NAMALWA (cell line): ENCODE measurements at regions not wholly inside any gene's neighbourhood (a gene's known extent, or its start where the extent isn't known, plus 50 kb on each side); places are given as distances from the start of the nearest gene placed in this dataset.
"Not testable (repeated sequence)": the region's sequence is repeated elsewhere in the genome, so short reads cannot be mapped to it uniquely, and the experiment has no call there.

Source experiments
- DNase-seq: peaks from one replicate; pipeline ENCODE4 v3.0.0-alpha.2; 2015; ENCODE audit warnings: low spot score

- DNase-seq: no peak
These were observed 79.1 kb upstream of the ALX4 start for GRCh38 chr11:44388828-44389657.

DNA sequence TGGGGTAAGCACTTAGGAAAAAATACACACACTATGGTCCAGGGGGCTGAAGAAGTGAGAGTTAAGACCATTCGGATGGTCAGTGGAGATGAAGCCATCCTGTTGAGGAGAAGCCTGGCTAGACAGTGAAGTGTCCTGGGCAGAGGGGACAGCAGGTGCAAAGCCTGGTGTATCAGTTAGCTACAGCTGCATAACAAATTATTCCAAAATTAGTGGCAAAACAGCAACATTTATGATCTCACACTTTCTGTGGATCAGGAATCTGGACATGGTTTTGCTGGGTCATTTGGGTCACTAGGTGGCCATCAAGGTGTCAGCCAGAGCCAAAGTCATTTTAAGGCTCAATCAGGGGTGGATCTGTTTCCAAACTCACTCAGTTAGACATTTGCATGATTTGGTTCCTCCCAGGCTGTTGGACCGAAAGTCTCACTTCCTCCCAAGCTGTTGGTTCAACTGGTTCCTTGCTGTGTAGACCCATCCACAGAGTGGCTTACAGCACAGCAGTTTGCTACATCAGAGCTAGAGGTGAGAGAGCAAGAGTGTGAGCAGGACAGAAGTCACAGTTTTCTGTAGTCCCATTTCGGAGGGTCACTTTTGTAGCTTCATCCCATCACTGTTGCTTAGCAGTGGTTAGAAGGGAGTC is 80.1 kb upstream of the ALX4 start:
- DNase-seq: no peak

DNA sequence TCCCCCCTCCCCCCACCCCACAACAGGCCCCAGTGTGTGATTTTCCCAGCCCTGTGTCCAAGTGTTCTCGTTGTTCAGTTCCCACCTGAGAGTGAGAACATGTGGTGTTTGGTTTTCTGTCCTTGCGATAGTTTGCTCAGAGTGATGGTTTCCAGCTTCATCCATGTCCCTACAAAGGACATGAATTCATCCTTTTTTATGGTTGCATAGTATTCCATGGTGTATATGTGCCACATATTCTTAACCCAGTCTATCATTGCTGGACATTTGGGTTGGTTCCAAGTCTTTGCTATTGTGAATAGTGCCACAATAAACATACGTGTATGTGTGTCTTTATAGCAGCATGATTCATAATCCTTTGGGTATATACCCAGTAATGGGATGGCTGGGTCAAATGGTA is 81.1 kb upstream of the ALX4 start:
- not testable (repeated sequence) for DNase-seq

DNA sequence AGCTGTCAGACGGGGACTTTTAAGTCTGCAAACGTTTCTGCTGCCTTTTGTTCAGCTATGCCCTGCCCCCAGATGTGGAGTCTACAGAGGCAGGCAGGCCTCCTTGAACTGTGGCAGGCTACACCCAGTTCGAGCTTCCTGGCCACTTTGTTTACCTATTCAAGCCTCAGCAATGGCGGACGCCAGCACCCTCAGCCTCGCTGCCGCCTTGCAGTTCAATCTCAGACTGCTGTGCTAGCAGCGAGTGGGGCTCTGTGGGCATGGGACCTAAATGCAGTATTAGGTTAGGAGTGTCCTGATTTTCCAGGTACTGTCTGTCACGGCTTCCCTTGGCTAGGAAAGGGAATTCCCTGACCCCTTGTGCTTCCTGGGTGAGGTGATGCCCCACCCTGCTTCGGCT is 86.8 kb upstream of the ALX4 start:
- not testable (repeated sequence) for DNase-seq

DNA sequence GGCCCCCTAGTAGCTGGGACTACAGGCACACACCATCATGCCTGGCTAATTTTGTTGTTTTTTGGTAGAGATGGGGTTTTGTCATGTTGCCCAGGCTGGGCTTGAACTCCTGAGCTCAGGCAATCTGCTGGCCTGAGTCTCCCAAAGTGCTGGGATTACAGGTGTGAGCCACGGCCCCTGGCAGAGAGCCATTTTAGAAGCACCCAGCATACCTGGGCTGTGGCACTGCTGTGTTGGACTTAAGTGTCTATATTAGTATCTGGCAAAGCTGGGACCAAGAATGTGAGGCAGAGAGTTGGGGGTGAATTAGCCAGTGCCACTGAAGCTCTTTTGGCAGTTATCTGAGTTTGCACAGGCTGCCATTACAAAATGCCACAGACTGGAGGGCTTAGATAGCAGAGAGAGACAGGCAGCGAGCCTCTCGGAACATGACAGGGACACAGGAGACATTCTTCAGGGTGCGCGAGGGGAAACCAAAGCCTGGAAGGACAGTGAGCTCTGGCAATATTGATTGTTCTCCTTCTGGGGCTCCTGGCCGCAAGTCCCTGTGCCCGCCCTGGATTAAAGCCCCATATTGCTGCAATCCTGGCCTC is 87.7 kb upstream of the ALX4 start:
- no peak for DNase-seq

- DNase-seq: no peak
These were observed 88.5 kb upstream of the ALX4 start for GRCh38 chr11:44398266-44399030.

GRCh38 chr11:44399968-44400367 is 90.0 kb upstream of the ALX4 start:
- DNase-seq: no peak

- peak; percentile 72 for DNase-seq
These were observed 90.5 kb upstream of the ALX4 start for GRCh38 chr11:44400431-44400830.

DNA sequence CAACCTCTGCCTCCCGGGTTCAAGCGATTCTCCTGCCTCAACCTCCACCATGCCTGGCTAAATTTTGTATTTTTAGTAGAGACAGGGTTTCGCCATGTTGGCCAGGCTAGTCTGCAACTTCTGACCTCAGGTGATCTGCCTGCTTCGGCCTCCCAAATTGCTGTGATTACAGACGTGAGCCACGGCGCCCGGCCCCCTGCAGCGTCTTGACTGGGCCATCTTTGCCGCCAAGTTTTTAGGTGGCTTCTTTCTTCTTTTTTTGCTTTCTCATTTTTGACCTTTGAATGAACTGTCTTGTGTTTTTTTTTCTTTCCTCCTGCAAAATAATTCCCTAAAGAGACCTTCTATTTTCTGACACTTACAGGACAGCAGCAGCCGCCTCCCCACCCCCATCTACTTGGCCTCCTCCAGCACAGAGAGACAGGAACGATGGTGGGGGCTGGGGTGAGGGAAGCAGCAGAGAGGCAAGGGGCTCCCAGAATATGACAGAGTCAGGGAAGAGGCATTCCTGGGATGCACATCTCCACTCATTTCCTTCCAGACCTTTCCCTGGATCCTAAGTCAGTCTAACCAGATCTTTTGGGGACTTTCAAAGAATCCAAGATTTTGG is 92.6 kb upstream of the ALX4 start:
- DNase-seq: no peak

DNA sequence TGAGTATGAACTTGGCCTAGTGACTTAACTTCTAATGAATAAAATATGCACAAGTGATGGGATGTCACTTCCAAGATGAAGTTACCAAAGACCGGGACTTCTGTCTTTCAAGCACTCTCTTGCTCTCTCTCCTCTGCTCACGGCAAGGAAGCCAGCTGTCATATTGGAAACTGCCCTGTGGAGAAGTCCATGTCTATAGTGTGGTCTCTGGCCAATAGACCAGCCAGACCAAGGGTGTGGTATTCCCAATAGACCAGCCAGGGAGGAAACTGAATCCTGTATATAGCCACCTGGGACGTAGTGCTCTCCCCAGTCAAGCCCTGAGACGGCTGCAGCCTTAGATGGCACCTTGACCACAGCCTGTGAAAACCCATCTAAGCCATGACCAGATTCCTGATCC is 93.2 kb upstream of the ALX4 start:
- no peak for DNase-seq

GRCh38 chr11:44403587-44404273 is 93.8 kb upstream of the ALX4 start:
- no peak for DNase-seq

DNA sequence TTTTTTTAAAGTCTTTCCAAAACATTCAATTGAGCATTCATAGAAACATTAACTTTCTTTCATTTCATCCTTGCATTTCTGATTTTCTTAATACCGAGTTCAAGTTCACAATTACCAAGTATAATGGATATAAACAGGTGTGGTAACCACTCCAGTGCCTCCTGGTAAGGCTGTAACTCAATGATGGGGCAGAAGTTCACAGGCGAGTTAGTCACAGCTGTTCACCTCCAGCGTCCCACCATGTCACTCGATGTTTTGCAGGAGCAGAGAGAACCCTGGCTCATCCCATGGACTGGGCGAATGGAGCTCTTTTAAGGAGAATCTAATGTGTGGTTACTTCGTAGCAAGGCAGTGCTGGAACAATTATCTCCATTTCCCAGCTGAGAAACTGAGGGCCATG is 94.4 kb upstream of the ALX4 start:
- DNase-seq: no peak

DNA sequence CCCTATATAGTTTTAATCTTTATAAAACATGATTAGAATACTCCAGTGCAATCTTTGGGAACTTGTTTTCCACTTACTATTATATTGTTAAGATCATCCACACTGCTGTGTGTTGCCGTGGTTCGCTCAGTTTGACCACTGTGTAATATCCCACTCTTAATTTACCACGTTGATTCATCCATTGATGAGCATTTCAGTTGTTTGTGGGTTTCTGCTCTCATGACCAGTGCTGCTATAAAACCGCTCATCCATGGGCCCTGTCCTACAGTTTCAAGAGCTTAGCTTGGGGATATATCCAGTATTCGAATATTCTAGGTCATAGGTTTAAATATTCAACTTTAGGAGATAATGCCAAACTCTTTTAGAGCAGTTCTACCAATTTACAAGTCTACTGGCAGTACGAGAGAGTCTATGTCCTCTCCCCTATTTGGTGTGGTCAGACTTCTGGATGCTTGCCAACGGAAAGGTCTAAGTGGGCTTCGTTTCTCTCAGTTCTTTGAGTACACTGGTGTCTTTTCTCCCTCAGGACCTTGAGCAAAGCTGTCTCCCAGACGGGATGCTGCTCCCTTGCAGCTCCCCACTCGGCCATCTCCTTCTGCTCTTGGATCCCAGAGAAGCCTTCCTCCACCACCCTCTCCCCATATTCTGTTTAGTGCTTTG is 94.9 kb upstream of the ALX4 start:
- DNase-seq: no peak

DNA sequence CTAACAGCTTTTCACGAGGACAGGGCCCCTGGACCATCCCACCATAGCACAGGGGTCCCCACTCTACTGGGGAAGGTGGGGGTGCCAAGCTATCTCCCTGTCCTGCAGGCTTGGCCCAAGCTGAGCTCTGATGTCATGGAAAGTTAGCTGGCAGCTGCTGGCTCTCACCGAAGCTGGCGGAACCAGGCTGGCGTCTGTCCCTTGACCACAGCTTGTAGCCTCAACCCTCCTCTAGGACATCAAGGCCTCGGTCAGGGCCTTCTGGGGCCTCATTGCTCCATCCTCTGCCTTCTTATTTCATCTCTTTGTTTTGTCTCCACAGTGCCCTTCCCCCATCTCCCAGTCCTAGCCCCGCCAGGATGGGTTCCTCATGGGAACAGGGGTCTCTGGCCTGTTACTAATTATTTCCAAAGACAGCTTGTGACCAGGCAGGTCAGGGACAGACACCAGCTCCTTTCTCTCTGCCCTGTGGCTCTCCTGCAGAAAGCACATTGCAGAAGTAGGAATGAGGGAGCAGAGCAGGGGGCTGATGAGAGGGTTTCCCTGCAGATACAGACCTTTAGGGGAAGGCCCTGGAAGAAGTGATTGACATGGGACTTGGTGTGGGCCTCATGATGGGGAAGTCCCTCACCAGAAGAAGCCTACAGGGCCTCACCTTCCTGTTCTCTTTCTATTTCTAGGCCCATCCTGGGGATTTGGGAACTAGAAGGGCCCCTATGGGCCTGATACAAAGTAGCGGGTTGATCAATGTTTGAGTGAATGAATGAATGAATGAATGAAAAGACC is 97.5 kb upstream of the ALX4 start:
- no peak for DNase-seq

GRCh38 chr11:44408141-44408540 is 98.2 kb upstream of the ALX4 start:
- DNase-seq: no peak

- DNase-seq: no peak
These were observed 99.0 kb upstream of the ALX4 start for GRCh38 chr11:44408711-44409470.

DNA sequence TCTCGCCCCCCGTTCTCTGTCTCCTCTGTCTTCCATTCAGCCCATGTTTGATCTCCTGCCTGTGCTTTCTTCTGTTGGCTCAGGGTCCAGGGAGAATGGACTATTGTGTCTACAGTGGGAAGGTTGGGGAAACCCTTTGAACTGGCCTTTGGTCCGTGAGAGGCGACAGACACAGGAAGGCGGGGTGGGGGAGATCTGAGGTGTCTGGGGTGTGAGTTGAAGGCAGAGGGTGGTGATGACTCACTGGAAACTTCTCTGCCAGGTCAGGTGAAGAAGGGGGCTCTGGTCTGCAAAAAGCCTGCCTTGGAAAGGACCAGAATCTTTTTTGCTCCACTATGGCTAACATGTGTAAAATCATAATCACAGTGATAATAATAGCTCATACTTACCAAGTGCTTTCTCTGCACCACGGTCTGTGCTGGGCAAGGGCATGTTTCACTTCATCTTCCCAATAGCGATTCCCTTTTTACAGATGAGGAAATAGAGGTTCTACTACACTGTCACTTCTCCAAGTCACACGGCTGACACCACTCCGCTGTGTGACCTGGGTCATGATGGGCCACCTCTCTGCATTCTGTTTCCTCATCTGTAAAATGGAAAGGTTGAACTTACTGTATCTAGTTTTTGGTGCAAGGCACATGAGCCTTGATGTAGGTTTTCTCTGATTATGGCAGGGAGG is 99.8 kb upstream of the ALX4 start:
- no peak for DNase-seq

GRCh38 chr11:44416776-44417175 is 106.8 kb upstream of the ALX4 start:
- no peak for DNase-seq
